GM19468 (cell line): ENCODE measurements at regions not wholly inside any gene's neighbourhood (a gene's known extent, or its start where the extent isn't known, plus 50 kb on each side); places are given as distances from the start of the nearest gene placed in this dataset.
A peak's percentile ranks its signal among the peaks of the same experiment; 100 is the strongest.
"Not testable (repeated sequence)": the region's sequence is repeated elsewhere in the genome, so short reads cannot be mapped to it uniquely, and the experiment has no call there.

Experiments
- ATAC-seq: cut with Tn5 transposase; IDR thresholded peaks from one replicate; pipeline ENCODE4 v1.9.1; 2021; ENCODE audit warnings: mild to moderate bottlenecking, moderate library complexity, moderate number of reproducible peaks; ENCODE audit not compliant: unreplicated experiment; ENCODE audit errors: extremely low read depth

- ATAC-seq: no peak
Observed at GRCh38 chr9:110007477-110008270, 200.3 kb downstream of the C9orf152 start.

GRCh38 chr9:110008663-110009062 is 199.3 kb downstream of the C9orf152 start:
- no peak for ATAC-seq

- no peak for ATAC-seq
Observed at GRCh38 chr9:110011628-110012320, 196.2 kb downstream of the C9orf152 start.

- ATAC-seq: no peak
Observed at GRCh38 chr9:110013064-110013463, 194.9 kb downstream of the C9orf152 start.

- no peak for ATAC-seq
Observed at GRCh38 chr9:110015759-110016158, 192.2 kb downstream of the C9orf152 start.

GRCh38 chr9:110016340-110016739 is 191.6 kb downstream of the C9orf152 start:
- no peak for ATAC-seq

- ATAC-seq: not testable (repeated sequence)
Observed at GRCh38 chr9:110020216-110020615, 187.7 kb downstream of the C9orf152 start.

GRCh38 chr9:110021891-110022290 is 186.1 kb downstream of the C9orf152 start:
- ATAC-seq: peak; percentile 95

- not testable (repeated sequence) for ATAC-seq
Observed at GRCh38 chr9:110023221-110023620, 184.7 kb downstream of the C9orf152 start.

GRCh38 chr9:110025551-110026170 is 182.3 kb downstream of the C9orf152 start:
- no peak for ATAC-seq

GRCh38 chr9:110027671-110028081 is 180.3 kb downstream of the C9orf152 start:
- no peak for ATAC-seq

GRCh38 chr9:110028271-110028670 is 179.7 kb downstream of the C9orf152 start:
- no peak for ATAC-seq

- no peak for ATAC-seq
Observed at GRCh38 chr9:110028676-110029075, 179.3 kb downstream of the C9orf152 start.

- no peak for ATAC-seq
Observed at GRCh38 chr9:110029429-110029955, 178.5 kb downstream of the C9orf152 start.

GRCh38 chr9:110029956-110030480 is 177.9 kb downstream of the C9orf152 start:
- no peak for ATAC-seq

- no peak for ATAC-seq
Observed at GRCh38 chr9:110030632-110031031, 177.3 kb downstream of the C9orf152 start.

GRCh38 chr9:110031511-110032173 is 176.3 kb downstream of the C9orf152 start:
- ATAC-seq: no peak

- not testable (repeated sequence) for ATAC-seq
Observed at GRCh38 chr9:110032532-110032931, 175.4 kb downstream of the C9orf152 start.

GRCh38 chr9:110033869-110034268 is 174.1 kb downstream of the C9orf152 start:
- ATAC-seq: no peak

- ATAC-seq: no peak
Observed at GRCh38 chr9:110036286-110036685, 171.7 kb downstream of the C9orf152 start.
